ENCODE measurements at regions not wholly inside any gene's neighbourhood (a gene's known extent, or its start where the extent isn't known, plus 50 kb on each side); places are given as distances from the start of the nearest gene placed in this dataset.

GRCh38 chr6:148240461-148240840 is 102.2 kb upstream of the SASH1 start:
- H3K9me3 ChIP-seq (ENCODE audit: control insufficient read depth in 1 of 2, insufficient read depth in 1 of 2, low read depth in 1 of 2, low read length in 2 of 2) = no peaks in the 10 kb centered on the region
- H3K9ac ChIP-seq (ENCODE audit: low read length) = no peak overlapping the region
- BruUV-seq (replicated peaks) = no TSS peak
- no peak overlapping the region for H3K4me3 ChIP-seq (replicated peaks in 1 of 2; ENCODE audit: low read depth in 1 of 2, low read length in 2 of 2)
- ATAC-seq = no peak
- no peaks in the 10 kb centered on the region for H3K4me1 ChIP-seq (ENCODE audit: control insufficient read depth in 1 of 2, insufficient read depth in 2 of 2, low read length in 2 of 2)
- POLR2A ChIA-PET = no interaction called here
- H3K79me2 ChIP-seq (ENCODE audit: insufficient read depth, low read length) = no peaks in the 10 kb centered on the region
- RAD21 ChIA-PET (ENCODE audit: low non-redundant PET in 1 of 2, low total read pairs in 2 of 2, uncharacterized antibody in 2 of 2, unreplicated experiment in 2 of 2) = no interaction called here
- no peak for TF ChIP-seq FOSL1 (IDR thresholded peaks at IDR 0.05; ENCODE audit: low read depth)
- no peak for TF ChIP-seq SRF (IDR thresholded peaks at IDR 0.05; ENCODE audit: low read depth)
- TF ChIP-seq ZFX (IDR thresholded peaks at IDR 0.05) = no peak
- no peak for TF ChIP-seq ZBTB33 (IDR thresholded peaks at IDR 0.05; ENCODE audit: extremely low read depth, insufficient replicate concordance, low read length)
- TF ChIP-seq MAX (IDR thresholded peaks at IDR 0.05) = no peak
- TF ChIP-seq CTCF (IDR thresholded peaks at IDR 0.05 in 2 of 3, conservative IDR thresholded peaks at IDR 0.05 in 1 of 3; ENCODE audit: borderline replicate concordance in 1 of 3, insufficient read depth in 1 of 3, low read depth in 2 of 3, low read length in 2 of 3) = no peak
- intact Hi-C loops (cut with micrococcal nuclease) = no loop called here
- no peaks in the 10 kb centered on the region for H3K36me3 ChIP-seq (ENCODE audit: control insufficient read depth in 1 of 2, insufficient read depth in 2 of 2, low read length in 2 of 2)
- H3K4me2 ChIP-seq (ENCODE audit: low read length) = no peak overlapping the region
- no peaks in the 10 kb centered on the region for H3K9me2 ChIP-seq (ENCODE audit: insufficient read depth)
- H2AFZ ChIP-seq (ENCODE audit: low read depth, low read length, poor library complexity, severe bottlenecking) = no peak overlapping the region
- H3K27ac ChIP-seq (ENCODE audit: low read depth, low read length) = no peak overlapping the region
- CTCF ChIA-PET = no interaction called here
- H4K20me1 ChIP-seq (ENCODE audit: insufficient read depth) = no peaks in the 10 kb centered on the region
- H3K27me3 ChIP-seq (ENCODE audit: insufficient read depth, low read length) = no peaks in the 10 kb centered on the region
- DNase-seq (ENCODE audit: low read depth, low spot score) = no peak
